HS-27A (cell line): ENCODE measurements at regions not wholly inside any gene's neighbourhood (a gene's known extent, or its start where the extent isn't known, plus 50 kb on each side); places are given as distances from the start of the nearest gene placed in this dataset.
"Not testable (repeated sequence)": the region's sequence is repeated elsewhere in the genome, so short reads cannot be mapped to it uniquely, and the experiment has no call there.

Source experiments
- DNase-seq: peaks from one replicate; pipeline ENCODE4 v3.0.0-alpha.2; 2012; ENCODE audit warnings: low read depth, missing footprints

DNA sequence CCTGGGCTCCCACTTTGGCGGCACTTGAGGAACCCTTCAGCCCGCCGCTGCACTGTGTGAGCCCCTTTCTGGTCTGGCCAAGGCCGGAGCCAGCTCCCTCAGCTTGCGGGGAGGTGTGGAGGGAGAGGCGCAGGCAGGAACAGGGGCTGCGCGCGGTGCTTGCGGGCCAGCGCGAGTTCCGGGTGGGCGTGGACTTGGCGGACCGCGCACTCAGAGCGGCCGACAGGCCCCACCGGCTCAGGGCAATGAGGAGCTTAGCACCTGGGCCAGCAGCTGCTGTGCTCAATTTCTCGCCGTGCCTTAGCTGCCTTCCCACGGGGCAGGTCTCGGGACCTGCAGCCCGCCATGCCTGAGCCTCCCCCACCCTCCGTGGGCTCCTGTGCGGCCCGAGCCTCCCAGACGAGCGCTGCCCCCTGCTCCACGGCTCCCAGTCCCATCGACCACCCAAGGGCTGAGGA, 324.8 kb downstream of the RAD51AP2 start:
- not testable (repeated sequence) for DNase-seq

DNA sequence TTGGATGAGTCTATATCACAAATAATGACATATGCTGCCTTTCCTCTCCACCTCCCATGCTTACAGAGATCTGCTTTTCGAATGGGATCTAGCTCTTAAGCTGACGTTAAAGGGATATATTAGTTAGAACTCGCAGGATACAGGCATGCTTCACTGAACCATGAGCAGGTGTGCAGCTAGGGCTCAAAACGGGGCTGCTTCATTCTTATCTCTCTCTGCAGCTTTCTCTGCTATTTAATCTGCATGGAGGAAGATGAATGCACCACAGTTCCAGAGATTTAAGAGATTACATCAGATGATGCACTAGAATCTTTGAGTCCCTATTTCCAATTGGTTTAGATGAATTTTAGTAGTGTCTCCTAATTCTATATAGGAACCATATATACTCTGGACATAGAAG, 327.0 kb downstream of the RAD51AP2 start:
- no peak for DNase-seq

GRCh38 chr2:17190527-17190926, 327.7 kb downstream of the RAD51AP2 start:
- DNase-seq = no peak

DNA sequence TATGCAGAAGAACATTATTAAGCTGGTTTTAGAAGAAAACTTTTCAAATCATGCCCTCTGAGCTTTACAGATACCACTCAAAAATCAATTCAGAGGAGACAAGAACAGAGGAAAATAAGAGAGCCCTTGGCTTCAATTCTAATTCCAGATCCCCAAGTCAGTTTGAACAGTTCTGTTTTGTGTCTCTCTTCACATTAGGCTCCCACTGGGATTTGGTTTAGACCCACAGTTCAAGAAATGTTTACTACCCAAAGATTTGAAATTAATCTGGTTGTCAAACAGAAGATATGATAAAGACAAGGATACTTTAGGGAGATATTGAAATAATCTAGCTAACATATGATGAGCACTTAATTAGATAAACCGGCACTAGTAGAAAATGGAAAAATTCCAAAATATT, 329.5 kb downstream of the RAD51AP2 start:
- no peak for DNase-seq

DNA sequence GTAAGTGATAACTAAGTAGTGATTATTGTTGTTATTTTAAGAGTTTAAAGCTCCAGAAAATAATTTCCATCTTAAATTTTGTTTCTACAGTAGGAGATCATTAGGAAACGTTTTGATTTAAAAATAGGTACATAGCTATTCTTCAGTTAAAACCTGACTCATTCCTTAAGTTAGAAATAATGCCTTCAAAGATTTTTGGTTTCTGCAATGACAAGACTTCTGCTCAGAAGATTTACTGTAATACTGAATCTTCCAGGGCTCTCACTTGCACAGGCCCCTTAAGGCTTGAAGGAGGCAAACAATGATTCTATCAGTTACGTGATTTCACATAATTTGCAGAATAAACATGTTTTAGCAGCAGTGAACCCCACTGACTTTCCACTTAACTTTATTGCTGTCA, 333.7 kb downstream of the RAD51AP2 start:
- no peak for DNase-seq

DNA sequence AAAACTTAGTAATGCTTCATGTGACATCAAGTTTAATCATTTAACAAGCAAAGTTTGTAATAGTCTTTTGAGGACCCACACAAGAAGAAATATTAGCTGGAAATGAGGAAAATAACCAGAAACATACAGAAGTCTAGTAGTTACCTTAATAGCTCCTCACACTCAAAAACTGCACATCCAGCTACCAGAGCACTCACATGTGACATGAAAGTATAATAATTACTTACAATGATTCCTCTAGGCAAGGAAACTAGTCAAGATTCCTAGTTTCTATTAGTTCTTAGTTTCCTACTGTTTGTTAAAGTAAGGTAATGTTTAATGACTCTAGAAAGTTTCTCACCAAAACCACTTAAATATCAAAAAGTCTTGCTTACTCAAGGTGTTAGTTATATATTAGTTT, 335.8 kb downstream of the RAD51AP2 start:
- DNase-seq = no peak

DNA sequence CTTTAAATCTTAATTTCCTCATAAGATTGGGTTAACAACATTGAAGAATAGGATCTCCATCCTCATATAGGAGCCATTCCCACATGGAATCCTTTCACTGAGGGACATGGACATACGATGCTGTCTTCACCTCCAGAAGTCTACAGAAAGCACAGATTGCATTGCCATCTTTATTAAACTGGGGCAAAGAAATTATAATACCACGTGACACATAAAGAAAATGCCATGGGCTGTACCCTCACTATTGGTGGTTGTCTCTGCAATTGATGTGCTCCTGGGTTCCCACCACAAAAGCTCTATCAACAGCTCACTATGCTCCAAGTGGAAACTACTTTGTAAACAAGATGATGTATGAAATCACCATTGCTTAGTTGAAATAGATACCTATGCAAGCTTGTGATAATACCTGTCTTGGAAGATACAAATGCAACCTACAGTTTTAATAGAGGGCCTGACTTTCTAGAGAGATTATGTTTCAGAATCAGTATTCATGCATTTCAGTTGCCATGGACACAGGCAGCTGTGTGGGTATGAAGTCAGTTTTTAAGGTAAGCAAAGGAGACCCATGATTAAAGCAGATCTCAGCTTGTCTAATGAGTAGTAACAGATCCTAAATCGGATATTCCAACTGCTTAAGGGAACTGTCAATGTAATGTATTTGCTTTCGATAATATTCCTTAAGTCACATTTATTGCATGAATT, 337.0 kb downstream of the RAD51AP2 start:
- no peak for DNase-seq

GRCh38 chr2:17179145-17179808, 339.0 kb downstream of the RAD51AP2 start:
- no peak for DNase-seq

DNA sequence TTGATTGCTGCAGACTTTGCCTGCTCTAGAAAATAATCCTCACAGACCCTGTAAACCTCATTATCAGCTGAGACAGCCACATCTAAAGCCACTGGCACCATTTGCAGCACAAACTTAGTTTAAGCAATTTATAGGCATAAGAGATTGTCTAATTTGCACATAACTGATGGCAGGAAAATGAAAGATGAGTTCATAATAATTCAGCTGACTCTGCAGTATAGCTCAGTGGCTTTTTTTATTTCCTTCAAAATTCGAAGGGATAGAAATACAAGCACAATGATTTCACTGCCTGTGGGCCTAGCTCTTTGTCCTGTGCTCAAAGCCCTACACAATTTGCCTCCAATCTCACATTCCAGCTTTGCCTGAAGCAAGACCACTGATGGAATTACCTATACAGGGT, 341.2 kb downstream of the RAD51AP2 start:
- DNase-seq = no peak

- DNase-seq = no peak
These were observed 346.7 kb downstream of the RAD51AP2 start for GRCh38 chr2:17171446-17172049.

DNA sequence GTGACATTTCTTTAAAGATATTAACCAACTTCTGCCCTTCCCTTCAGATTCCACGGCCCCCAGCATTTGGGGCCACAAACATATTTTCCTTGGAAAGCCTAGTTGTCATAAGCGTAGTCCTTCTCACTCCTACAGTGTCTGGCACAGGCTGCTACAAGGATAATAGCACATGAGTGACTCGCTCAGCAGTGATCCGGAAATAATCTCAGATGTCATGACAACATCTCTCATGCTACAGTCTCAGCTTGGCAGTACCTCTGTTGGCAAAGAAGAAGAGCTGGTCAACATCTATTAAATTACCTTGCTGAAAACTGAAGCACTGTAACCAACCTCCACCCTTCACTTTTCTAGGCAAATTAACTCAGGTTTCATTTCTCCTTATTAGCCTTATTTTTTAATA, 351.7 kb downstream of the RAD51AP2 start:
- peak; percentile 59 for DNase-seq

DNA sequence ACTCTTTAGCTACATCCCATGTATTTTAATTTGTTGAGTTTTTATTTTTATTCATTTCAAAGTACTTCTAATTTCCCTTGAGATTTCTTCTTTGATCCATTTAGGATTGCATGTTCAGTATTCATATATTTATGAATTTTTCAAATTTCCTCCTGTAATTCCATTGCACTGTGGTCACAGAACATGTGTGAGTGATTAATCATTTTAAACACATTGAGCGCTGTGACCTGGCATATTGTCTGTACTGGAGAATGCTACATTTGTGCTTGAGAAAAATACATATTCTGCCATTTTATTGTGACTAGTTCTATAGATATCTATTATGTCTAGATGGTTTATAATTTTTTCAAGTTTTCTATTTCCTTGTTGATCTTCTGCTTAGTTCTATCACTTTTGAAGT, 353.7 kb downstream of the RAD51AP2 start:
- peak; percentile 59 for DNase-seq

GRCh38 chr2:17163638-17164037, 354.6 kb downstream of the RAD51AP2 start:
- no peak for DNase-seq

- no peak for DNase-seq
These were observed 355.5 kb downstream of the RAD51AP2 start for GRCh38 chr2:17162713-17163112.

- DNase-seq = no peak
These were observed 357.6 kb downstream of the RAD51AP2 start for GRCh38 chr2:17160594-17160993.

GRCh38 chr2:17156086-17156485, 362.2 kb downstream of the RAD51AP2 start:
- no peak for DNase-seq

DNA sequence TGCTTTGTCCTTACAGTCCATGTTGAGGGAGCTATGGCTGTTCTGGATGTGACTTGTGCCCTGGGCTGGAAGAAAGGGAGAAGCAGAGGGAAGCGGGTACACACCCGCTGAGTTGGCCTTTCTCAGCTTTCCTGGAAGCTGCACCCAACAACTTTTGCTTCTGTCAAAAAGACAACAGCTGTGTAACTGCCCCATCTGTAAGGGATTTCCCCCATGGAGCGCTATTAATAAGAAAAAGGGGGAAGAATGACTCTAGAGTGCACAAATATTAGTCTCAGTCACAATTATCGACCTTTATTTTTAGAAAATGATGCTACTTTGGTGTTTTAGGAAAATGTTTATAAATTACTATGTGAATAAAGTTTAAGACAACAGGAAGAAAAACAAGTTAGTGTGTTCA, 368.3 kb downstream of the RAD51AP2 start:
- no peak for DNase-seq

DNA sequence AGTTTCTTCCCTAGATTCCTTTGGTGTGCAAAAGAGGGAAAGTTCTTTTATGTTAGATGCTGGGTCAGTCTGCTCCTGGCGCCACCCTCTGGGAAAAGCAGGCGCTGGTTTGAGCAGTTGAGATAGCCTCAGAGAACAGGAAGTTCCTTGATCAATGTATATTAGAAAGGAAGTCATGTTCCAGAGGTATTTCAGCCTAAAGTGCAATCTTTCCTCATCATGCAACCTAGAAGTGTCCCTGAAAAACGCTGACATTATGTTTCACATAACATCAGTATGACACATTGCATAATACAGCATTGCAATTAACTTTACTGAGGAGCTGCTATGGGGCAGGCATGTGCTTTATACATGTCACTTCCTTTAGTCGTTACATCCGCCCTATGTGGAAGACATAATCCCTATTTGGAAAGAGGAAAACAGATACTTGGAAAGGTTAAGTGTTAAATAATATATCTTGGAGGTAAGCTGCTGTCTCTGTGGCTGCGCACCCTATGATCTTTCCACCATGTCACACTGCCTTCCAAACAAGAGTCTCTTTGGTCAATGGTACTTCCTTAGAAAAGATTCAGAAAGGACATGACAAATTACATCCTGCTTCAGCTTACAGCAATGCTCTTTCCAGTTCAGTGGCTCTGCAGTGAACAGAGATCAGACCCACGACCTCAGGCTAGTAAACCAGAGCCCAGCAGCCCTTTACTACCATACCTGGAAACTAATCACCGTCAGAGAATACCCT, 369.7 kb downstream of the RAD51AP2 start:
- no peak for DNase-seq

- DNase-seq = no peak
These were observed 371.9 kb downstream of the RAD51AP2 start for GRCh38 chr2:17146358-17146757.

DNA sequence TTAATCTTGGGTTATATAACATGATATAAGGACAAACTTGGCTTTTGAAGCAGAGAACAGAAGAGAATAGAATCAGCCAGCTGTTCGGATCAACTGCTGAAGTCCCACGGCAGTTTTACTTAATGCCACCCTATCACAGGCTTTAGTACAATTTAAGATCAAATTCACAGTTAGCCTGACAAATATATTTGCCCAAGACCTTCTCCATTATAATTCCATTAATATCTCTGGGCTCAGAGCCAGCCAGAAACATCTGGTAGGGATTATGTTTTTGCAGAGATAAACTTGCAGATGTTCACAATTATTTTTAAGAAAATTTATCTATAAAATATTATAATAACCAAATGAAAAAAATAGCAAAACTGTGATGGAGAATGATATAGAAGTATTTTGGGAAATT, 381.4 kb downstream of the RAD51AP2 start:
- no peak for DNase-seq

- DNase-seq = no peak
These were observed 382.0 kb downstream of the RAD51AP2 start for GRCh38 chr2:17136231-17136630.

- DNase-seq = no peak
These were observed 382.6 kb downstream of the RAD51AP2 start for GRCh38 chr2:17135619-17136018.
